ENCODE measurements at regions not wholly inside any gene's neighbourhood (a gene's known extent, or its start where the extent isn't known, plus 50 kb on each side); places are given as distances from the start of the nearest gene placed in this dataset.

- BruUV-seq (replicated peaks): no TSS peak
- ChIA-PET POLR2A (no interaction called here), CTCF (no interaction called here)
- ATAC-seq: no peak
- Histone ChIP-seq H3K27me3 (ENCODE audit: control insufficient read depth, insufficient read depth, low read length) (no peaks in the 10 kb centered on the region), H3K4me3 (ENCODE audit: low read depth in 2 of 2, low read length in 2 of 2) (no peak overlapping the region), H3K36me3 (ENCODE audit: control insufficient read depth, insufficient read depth, low read length) (no peaks in the 10 kb centered on the region), H3K9me3 (ENCODE audit: control insufficient read depth, insufficient read depth, low read depth, low read length) (no peaks in the 10 kb centered on the region), H3K27ac (ENCODE audit: low read length) (no peak overlapping the region), H3K4me1 (ENCODE audit: control insufficient read depth, insufficient read depth, low read length) (no peaks in the 10 kb centered on the region)
- in situ Hi-C loops (cut with HindIII; ENCODE audit: low pct_unique_long_range_greater_than_20kb, low sequenced_read_pairs): no loop called here
- intact Hi-C loops (cut with micrococcal nuclease; ENCODE audit: unreplicated experiment): no loop called here
- no peak for TF ChIP-seq CTCF (IDR thresholded peaks at IDR 0.05)
- TF ChIP-seq SIN3A (IDR thresholded peaks at IDR 0.05; ENCODE audit: borderline replicate concordance, insufficient read depth, low read depth, low read length): no peak
- no peak for DNase-seq (ENCODE audit: low read depth, low spot score)
These were observed 557.7 kb downstream of the FSCB start for GRCh38 chr14:43949400-43949799.

- no peak for TF ChIP-seq TCF7L2 (IDR thresholded peaks at IDR 0.05; ENCODE audit: low read depth, low read length)
- Histone ChIP-seq H3K36me3 (ENCODE audit: control insufficient read depth, insufficient read depth, low read length) (no peaks in the 10 kb centered on the region), H3K4me3 (ENCODE audit: low read depth in 2 of 2, low read length in 2 of 2) (no peak overlapping the region), H3K27me3 (ENCODE audit: control insufficient read depth, insufficient read depth, low read length) (no peaks in the 10 kb centered on the region), H3K4me1 (ENCODE audit: control insufficient read depth, insufficient read depth, low read length) (no peaks in the 10 kb centered on the region), H3K27ac (ENCODE audit: low read length) (no peak overlapping the region), H3K9me3 (ENCODE audit: control insufficient read depth, insufficient read depth, low read depth, low read length) (no peaks in the 10 kb centered on the region)
- POLR2A ChIA-PET: no interaction called here
- no TSS peak for BruUV-seq (replicated peaks)
- CTCF ChIA-PET: interaction anchor here (0.6 kb wide), 1 partner anchor 209 kb away, joined by 3 read pairs; no protein-coding TSS in a partner anchor
- in situ Hi-C loops (cut with HindIII; ENCODE audit: low pct_unique_long_range_greater_than_20kb, low sequenced_read_pairs) (no loop called here), intact Hi-C loops (cut with micrococcal nuclease; ENCODE audit: unreplicated experiment) (no loop called here)
- DNase-seq (ENCODE audit: low read depth, low spot score): no peak
- no peak for ATAC-seq
These were observed 567.2 kb downstream of the FSCB start for GRCh38 chr14:43939836-43940235.

GRCh38 chr14:43938588-43939281 lies 568.3 kb downstream of the FSCB start:
- Histone ChIP-seq H3K4me1 (ENCODE audit: control insufficient read depth, insufficient read depth, low read length) (no peaks in the 10 kb centered on the region), H3K9me3 (ENCODE audit: control insufficient read depth, insufficient read depth, low read depth, low read length) (no peaks in the 10 kb centered on the region), H3K27ac (ENCODE audit: low read length) (no peak overlapping the region), H3K4me3 (ENCODE audit: low read depth in 2 of 2, low read length in 2 of 2) (no peak overlapping the region), H3K36me3 (ENCODE audit: control insufficient read depth, insufficient read depth, low read length) (no peaks in the 10 kb centered on the region), H3K27me3 (ENCODE audit: control insufficient read depth, insufficient read depth, low read length) (no peaks in the 10 kb centered on the region)
- no peak for DNase-seq (ENCODE audit: low read depth, low spot score)
- ATAC-seq: no peak
- in situ Hi-C loops (cut with HindIII; ENCODE audit: low pct_unique_long_range_greater_than_20kb, low sequenced_read_pairs) (no loop called here), intact Hi-C loops (cut with micrococcal nuclease; ENCODE audit: unreplicated experiment) (no loop called here)
- ChIA-PET CTCF (no interaction called here), POLR2A (no interaction called here)
- BruUV-seq (replicated peaks): no TSS peak
- TF ChIP-seq REST (IDR thresholded peaks at IDR 0.05; ENCODE audit: insufficient read depth in 1 of 2, low read depth in 2 of 2, low read length in 1 of 2): no peak
- TF ChIP-seq CTCF (IDR thresholded peaks at IDR 0.05): no peak
- TF ChIP-seq TCF7L2 (IDR thresholded peaks at IDR 0.05; ENCODE audit: low read depth, low read length): no peak
- TF ChIP-seq POLR2AphosphoS5 (IDR thresholded peaks at IDR 0.05; ENCODE audit: low read depth, low read length): no peak
- TF ChIP-seq SIN3A (IDR thresholded peaks at IDR 0.05; ENCODE audit: borderline replicate concordance, insufficient read depth, low read depth, low read length): no peak

All from Panc1 (cell line).